ENCODE measurements at regions not wholly inside any gene's neighbourhood (a gene's known extent, or its start where the extent isn't known, plus 50 kb on each side); places are given as distances from the start of the nearest gene placed in this dataset.

GRCh38 chr9:134967547-134967930, 49.8 kb upstream of the FCN1 start:
- DNase-seq, result no peak

GRCh38 chr9:134968011-134968822, 50.5 kb upstream of the FCN1 start:
- no peak for DNase-seq

GRCh38 chr9:134968823-134969090, 51.0 kb upstream of the FCN1 start:
- no peak for DNase-seq

GRCh38 chr9:134969156-134970045, 51.7 kb upstream of the FCN1 start:
- no peak for DNase-seq

- no peak for DNase-seq
Observed at GRCh38 chr9:134970198-134970597, 52.5 kb upstream of the FCN1 start.

GRCh38 chr9:134970719-134971118, 53.0 kb upstream of the FCN1 start:
- no peak for DNase-seq

- no peak for DNase-seq
Observed at GRCh38 chr9:134971196-134971595, 53.5 kb upstream of the FCN1 start.

GRCh38 chr9:134971696-134972095, 54.0 kb upstream of the FCN1 start:
- DNase-seq, result no peak

GRCh38 chr9:134972140-134972539, 54.4 kb upstream of the FCN1 start:
- DNase-seq, result no peak

GRCh38 chr9:134975253-134975652, 57.5 kb upstream of the FCN1 start:
- DNase-seq, result no peak

- no peak for DNase-seq
Observed at GRCh38 chr9:134976403-134976802, 58.7 kb upstream of the FCN1 start.

GRCh38 chr9:134978272-134978671, 60.6 kb upstream of the FCN1 start:
- no peak for DNase-seq

GRCh38 chr9:134980516-134980915, 62.8 kb upstream of the FCN1 start:
- no peak for DNase-seq

- DNase-seq, result no peak
Observed at GRCh38 chr9:134980991-134981390, 63.3 kb upstream of the FCN1 start.

- DNase-seq, result no peak
Observed at GRCh38 chr9:134981829-134982228, 64.1 kb upstream of the FCN1 start.

GRCh38 chr9:134982311-134982710, 64.6 kb upstream of the FCN1 start:
- no peak for DNase-seq

GRCh38 chr9:134983074-134983473, 65.4 kb upstream of the FCN1 start:
- no peak for DNase-seq

GRCh38 chr9:134983506-134984371, 66.0 kb upstream of the FCN1 start:
- DNase-seq, result no peak

GRCh38 chr9:134984372-134985265, 66.9 kb upstream of the FCN1 start:
- no peak for DNase-seq

GRCh38 chr9:134985451-134985850, 67.7 kb upstream of the FCN1 start:
- no peak for DNase-seq

- no peak for DNase-seq
Observed at GRCh38 chr9:134986957-134987356, 69.2 kb upstream of the FCN1 start.

GRCh38 chr9:134987376-134987775, 69.7 kb upstream of the FCN1 start:
- DNase-seq, result no peak
